ENCODE measurements at regions not wholly inside any gene's neighbourhood (a gene's known extent, or its start where the extent isn't known, plus 50 kb on each side); places are given as distances from the start of the nearest gene placed in this dataset.
"Not testable (repeated sequence)": the region's sequence is repeated elsewhere in the genome, so short reads cannot be mapped to it uniquely, and the experiment has no call there.

- no peak for DNase-seq (ENCODE audit: low read depth)
Measured at GRCh38 chr1:19024532-19024931, 68.1 kb upstream of the IFFO2 start.

GRCh38 chr1:19023787-19024186, 67.3 kb upstream of the IFFO2 start:
- no peak for DNase-seq (ENCODE audit: low read depth)

GRCh38 chr1:19021845-19022244, 65.4 kb upstream of the IFFO2 start:
- DNase-seq (ENCODE audit: low read depth) = no peak

- DNase-seq (ENCODE audit: low read depth) = not testable (repeated sequence)
Measured at GRCh38 chr1:19019288-19019687, 62.8 kb upstream of the IFFO2 start.

- no peak for DNase-seq (ENCODE audit: low read depth)
Measured at GRCh38 chr1:19015476-19015875, 59.0 kb upstream of the IFFO2 start.

- no peak for DNase-seq (ENCODE audit: low read depth)
Measured at GRCh38 chr1:19014765-19015164, 58.3 kb upstream of the IFFO2 start.

- no peak for DNase-seq (ENCODE audit: low read depth)
Measured at GRCh38 chr1:19013826-19014548, 57.5 kb upstream of the IFFO2 start.

- no peak for DNase-seq (ENCODE audit: low read depth)
Measured at GRCh38 chr1:19011845-19012231, 55.4 kb upstream of the IFFO2 start.

- DNase-seq (ENCODE audit: low read depth) = peak; percentile 68
Measured at GRCh38 chr1:19010995-19011844, 54.7 kb upstream of the IFFO2 start.

GRCh38 chr1:19010503-19010902, 54.0 kb upstream of the IFFO2 start:
- no peak for DNase-seq (ENCODE audit: low read depth)

- no peak for DNase-seq (ENCODE audit: low read depth)
Measured at GRCh38 chr1:19009882-19010321, 53.4 kb upstream of the IFFO2 start.

- no peak for DNase-seq (ENCODE audit: low read depth)
Measured at GRCh38 chr1:19009126-19009881, 52.8 kb upstream of the IFFO2 start.

- no peak for DNase-seq (ENCODE audit: low read depth)
Measured at GRCh38 chr1:19007491-19008441, 51.3 kb upstream of the IFFO2 start.

GRCh38 chr1:19006837-19007271, 50.4 kb upstream of the IFFO2 start:
- DNase-seq (ENCODE audit: low read depth) = no peak

All from activated T-helper 9 cell treated with anti-CD3 and anti-CD28 coated beads, Interleukin-2, amount 50 U/mL, for 16 hours (primary cell).